ENCODE measurements at regions not wholly inside any gene's neighbourhood (a gene's known extent, or its start where the extent isn't known, plus 50 kb on each side); places are given as distances from the start of the nearest gene placed in this dataset.

GRCh38 chr17:13302983-13303382 is 285.2 kb upstream of the ELAC2 start (continued):
- no peak for TF ChIP-seq CHD7 (IDR thresholded peaks at IDR 0.05; ENCODE audit: insufficient replicate concordance, low read length)
- no peak for TF ChIP-seq RNF2 (IDR thresholded peaks at IDR 0.05; ENCODE audit: borderline replicate concordance, low read depth, low read length, missing control alignments, poor library complexity, severe bottlenecking)
- TF ChIP-seq CBX5 (IDR thresholded peaks at IDR 0.05; ENCODE audit: low read depth, low read length): no peak
- TF ChIP-seq POLR2A (IDR thresholded peaks at IDR 0.05; ENCODE audit: control extremely low read depth in 1 of 2, low read depth in 2 of 2, low read length in 2 of 2): no peak
- TF ChIP-seq EP300 (IDR thresholded peaks at IDR 0.05; ENCODE audit: borderline replicate concordance in 1 of 2, low read depth in 2 of 2, low read length in 2 of 2): no peak
- no peak for TF ChIP-seq ASH2L (IDR thresholded peaks at IDR 0.05; ENCODE audit: low read length)
